GM19328 (cell line): ENCODE measurements at regions not wholly inside any gene's neighbourhood (a gene's known extent, or its start where the extent isn't known, plus 50 kb on each side); places are given as distances from the start of the nearest gene placed in this dataset.

Experiments used
- ATAC-seq: cut with Tn5 transposase; IDR thresholded peaks from one replicate; pipeline ENCODE4 v1.9.1; 2021; ENCODE audit warnings: mild to moderate bottlenecking, moderate library complexity; ENCODE audit not compliant: unreplicated experiment

- ATAC-seq, result no peak
Measured at GRCh38 chr12:126843915-126844669, 1422.9 kb upstream of the TMEM132C start.

GRCh38 chr12:126847005-126847629 is 1419.9 kb upstream of the TMEM132C start:
- ATAC-seq, result no peak

- ATAC-seq, result no peak
Measured at GRCh38 chr12:126855768-126856167, 1411.2 kb upstream of the TMEM132C start.

GRCh38 chr12:126856958-126857357 is 1410.0 kb upstream of the TMEM132C start:
- no peak for ATAC-seq

DNA sequence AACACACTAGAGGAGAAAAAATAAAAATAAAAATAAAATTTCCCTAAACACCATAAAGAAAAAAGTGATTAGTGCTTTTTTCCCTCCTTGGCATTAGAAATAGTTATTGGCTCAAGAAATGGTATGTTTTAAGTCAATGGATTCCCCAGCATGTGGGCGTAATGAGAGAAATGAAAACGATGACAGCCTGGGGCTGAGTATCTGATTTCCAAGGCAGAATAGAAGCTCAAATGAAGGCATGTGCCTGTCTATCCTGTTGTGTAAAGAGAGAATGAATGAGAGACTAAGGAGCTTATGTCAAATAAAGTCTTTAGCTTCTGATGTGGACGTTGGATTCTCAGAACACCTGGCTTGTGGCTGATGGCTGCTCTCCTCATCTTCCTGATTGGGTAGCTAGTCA is 1408.4 kb upstream of the TMEM132C start:
- no peak for ATAC-seq

DNA sequence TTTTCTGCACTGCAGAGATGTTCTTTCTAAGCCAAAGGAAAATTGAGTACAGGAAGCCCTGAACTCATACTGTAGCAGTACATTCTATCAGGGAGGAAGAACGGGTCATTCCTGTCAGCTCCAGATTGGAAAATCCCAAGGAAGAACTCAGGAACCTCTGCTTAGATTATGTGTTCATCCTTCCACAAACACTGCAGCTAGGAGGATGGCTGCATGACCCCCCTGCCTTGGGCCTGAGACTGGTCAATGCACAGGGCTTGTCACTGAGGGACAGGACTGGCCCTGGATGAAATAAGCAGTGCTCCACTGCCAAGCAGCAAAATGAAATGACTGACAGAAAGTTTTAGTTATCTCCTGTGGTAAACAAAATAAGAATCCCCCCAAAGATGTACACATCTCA is 1406.8 kb upstream of the TMEM132C start:
- ATAC-seq, result no peak

DNA sequence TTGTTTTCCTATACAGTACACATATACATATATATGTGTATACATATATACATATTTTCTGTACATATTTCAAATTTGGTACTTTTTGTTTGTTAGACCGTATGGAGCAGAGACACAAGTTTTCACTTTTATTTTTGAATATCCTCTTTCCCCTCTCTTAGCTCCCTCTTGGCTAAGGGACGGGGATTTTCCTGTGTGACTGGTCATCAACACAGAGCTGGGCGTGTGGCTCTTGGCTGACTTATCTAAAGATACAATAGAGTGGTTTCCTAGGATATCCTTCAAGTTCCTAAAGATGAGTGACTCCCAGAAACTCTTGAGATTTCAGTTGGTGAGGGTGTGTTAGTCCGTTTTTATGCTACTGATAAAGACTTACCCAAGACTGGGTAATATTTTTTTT is 1404.5 kb upstream of the TMEM132C start:
- ATAC-seq, result no peak

DNA sequence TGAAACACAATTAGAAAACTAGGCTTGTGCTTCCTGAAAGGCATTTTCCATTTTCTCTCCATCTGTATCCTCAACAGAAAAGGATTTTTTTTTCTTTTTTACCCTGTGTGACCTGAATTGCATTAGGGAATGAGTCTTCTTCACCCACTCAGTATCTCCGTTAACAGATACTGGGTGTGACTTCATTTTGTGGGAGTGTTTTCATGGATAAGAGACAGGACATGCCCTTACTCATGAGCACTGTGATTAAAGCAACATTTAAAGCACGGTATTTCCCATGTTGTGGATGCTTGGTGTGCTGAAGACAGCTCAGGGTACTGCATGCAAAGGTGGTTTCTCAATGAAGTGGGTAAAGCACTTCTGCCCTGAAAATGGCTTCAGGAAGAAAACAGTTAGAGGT is 1397.3 kb upstream of the TMEM132C start:
- ATAC-seq, result no peak

DNA sequence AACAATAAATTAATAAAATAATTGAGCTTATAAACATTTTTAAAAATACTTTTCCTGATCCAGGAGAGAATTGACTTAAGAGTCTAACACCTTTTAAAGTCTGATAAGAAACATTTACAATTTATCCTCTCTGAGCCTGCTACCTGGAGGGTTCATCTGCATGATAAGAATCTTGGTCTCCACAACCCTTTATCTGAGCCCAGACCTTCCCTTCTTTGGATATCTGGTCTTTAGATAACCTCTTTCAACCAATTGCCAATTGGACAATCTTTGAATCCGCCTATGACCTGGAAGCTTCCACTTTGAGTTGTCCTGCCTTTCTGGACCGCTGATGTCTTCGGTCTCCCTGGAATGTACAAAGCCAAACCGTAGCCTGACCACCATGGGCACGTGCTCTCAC is 1393.3 kb upstream of the TMEM132C start:
- ATAC-seq, result no peak

- ATAC-seq, result no peak
Measured at GRCh38 chr12:126874427-126875026, 1392.4 kb upstream of the TMEM132C start.

- ATAC-seq, result no peak
Measured at GRCh38 chr12:126879842-126880241, 1387.1 kb upstream of the TMEM132C start.

DNA sequence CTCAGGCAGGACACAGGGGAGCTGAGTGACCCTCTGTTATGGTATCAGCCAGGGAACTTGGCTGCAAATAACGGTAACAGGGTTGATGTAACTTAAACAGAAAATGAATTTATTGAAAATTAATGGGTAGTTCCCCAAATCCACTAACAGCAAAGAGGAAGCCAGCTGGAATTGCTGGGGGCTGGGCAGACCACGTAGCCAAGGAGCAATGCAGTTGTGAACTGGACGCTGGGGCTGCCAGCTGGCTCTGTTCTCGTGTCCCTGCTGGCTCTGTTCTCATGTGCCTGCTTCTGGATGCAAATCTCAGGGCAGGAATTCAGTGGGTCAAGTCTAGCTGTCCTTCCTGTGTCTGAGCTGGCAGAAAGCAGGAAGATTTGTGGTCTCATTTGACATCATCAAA is 1383.3 kb upstream of the TMEM132C start:
- ATAC-seq, result no peak

- no peak for ATAC-seq
Measured at GRCh38 chr12:126889501-126889900, 1377.5 kb upstream of the TMEM132C start.

GRCh38 chr12:126890097-126890496 is 1376.9 kb upstream of the TMEM132C start:
- no peak for ATAC-seq

- ATAC-seq, result no peak
Measured at GRCh38 chr12:126891789-126892188, 1375.2 kb upstream of the TMEM132C start.

- no peak for ATAC-seq
Measured at GRCh38 chr12:126895951-126896913, 1370.7 kb upstream of the TMEM132C start.

DNA sequence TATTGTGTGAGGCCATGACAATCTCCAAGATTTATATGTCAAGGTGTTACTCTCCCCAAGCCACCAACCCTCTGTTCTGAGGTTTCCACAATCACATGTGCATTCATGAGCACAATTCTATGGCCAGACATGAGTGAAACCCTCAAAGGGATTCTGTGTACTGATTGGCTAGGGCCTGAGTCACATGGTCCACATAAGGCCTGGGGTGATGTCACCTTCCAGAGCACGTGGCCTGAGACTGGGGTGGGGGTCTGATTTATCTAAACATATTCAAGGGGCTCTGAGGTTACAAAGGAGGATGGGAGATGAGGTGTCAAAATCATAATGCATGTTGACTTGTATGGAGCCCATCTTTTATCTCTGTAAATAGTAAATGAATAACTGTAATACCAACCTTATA is 1369.9 kb upstream of the TMEM132C start:
- no peak for ATAC-seq

DNA sequence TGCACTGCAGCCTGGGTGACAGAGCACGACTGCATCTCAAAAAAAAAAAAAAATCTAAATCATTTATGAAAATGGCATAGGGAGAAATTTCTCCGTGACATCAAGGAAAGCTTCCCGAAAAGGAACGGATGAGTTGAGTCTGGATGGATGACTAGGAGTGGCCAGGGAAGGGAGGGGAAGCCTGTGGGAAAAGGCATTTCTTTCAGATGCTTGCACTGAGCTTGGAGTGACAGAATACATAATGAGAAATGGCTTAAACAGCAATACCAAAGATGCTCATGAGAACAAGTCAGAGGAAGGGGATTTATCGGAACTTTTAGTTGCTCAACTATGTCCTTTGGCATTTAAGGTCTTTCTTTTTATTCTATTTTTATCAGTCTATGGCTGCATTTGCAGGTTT is 1369.2 kb upstream of the TMEM132C start:
- no peak for ATAC-seq

- no peak for ATAC-seq
Measured at GRCh38 chr12:126898562-126898961, 1368.4 kb upstream of the TMEM132C start.

GRCh38 chr12:126899926-126900792 is 1366.8 kb upstream of the TMEM132C start:
- no peak for ATAC-seq
